OCI-LY1 (cell line): ENCODE measurements at regions not wholly inside any gene's neighbourhood (a gene's known extent, or its start where the extent isn't known, plus 50 kb on each side); places are given as distances from the start of the nearest gene placed in this dataset.

Experiments used
- H2AFZ ChIP-seq: fragments of 200-600 bp; sonication (generic), shearing (Covaris generic); 2 replicates; pipeline ENCODE4 v1.6.0; 2014; ENCODE audit warnings: antibody characterized with exemption, mild to moderate bottlenecking, low read length
- H3F3A ChIP-seq: fragments of 200-600 bp; sonication (generic), shearing (Covaris generic); 2 replicates; pipeline ENCODE4 v1.6.0; 2014; ENCODE audit warnings: mild to moderate bottlenecking, antibody characterized with exemption, low read length, moderate library complexity; ENCODE audit not compliant: insufficient read depth
- H3K27ac ChIP-seq: fragments of 200-600 bp; sonication (generic); 2 replicates; pipeline ENCODE4 v1.5.1; 2014; ENCODE audit warnings: low read length, mixed run types, mild to moderate bottlenecking, low read depth; ENCODE audit not compliant: poor library complexity, severe bottlenecking
- H3K27me3 ChIP-seq: fragments of 200-600 bp; sonication (generic); 2 replicates; pipeline ENCODE4 v1.6.0; 2014; ENCODE audit warnings: antibody characterized with exemption, mild to moderate bottlenecking, low read length, moderate library complexity; ENCODE audit not compliant: insufficient read depth
- H3K36me3 ChIP-seq: fragments of 200-600 bp; sonication (generic); 2 replicates; pipeline ENCODE4 v1.6.1; 2014; ENCODE audit warnings: mild to moderate bottlenecking, antibody characterized with exemption, low read length, moderate library complexity, mixed read lengths; ENCODE audit not compliant: insufficient read depth
- H3K4me1 ChIP-seq: fragments of 200-600 bp; sonication (generic); 2 replicates; pipeline ENCODE4 v1.5.1; 2014; ENCODE audit warnings: mild to moderate bottlenecking, low read length, moderate library complexity; ENCODE audit not compliant: insufficient read depth, severe bottlenecking
- H3K4me2 ChIP-seq: fragments of 200-600 bp; sonication (generic), shearing (Covaris generic); 2 replicates; pipeline ENCODE4 v1.6.1; 2014; ENCODE audit warnings: low read length
- H3K4me3 ChIP-seq: fragments of 200-600 bp; sonication (generic); 2 replicates; pipeline ENCODE4 v1.5.1; 2014; ENCODE audit warnings: low read length, low read depth, mild to moderate bottlenecking, mixed read lengths; ENCODE audit not compliant: poor library complexity, severe bottlenecking
- H3K79me2 ChIP-seq: fragments of 200-600 bp; shearing (Covaris generic); 2 replicates; pipeline ENCODE4 v1.6.1; 2016; ENCODE audit warnings: mixed run types, low read length, mixed read lengths; ENCODE audit not compliant: insufficient read depth
- H3K9ac ChIP-seq: fragments of 200-600 bp; sonication (generic), shearing (Covaris generic); 2 replicates; pipeline ENCODE4 v1.6.1; 2014; ENCODE audit warnings: mild to moderate bottlenecking, low read length, mixed read lengths
- H3K9me2 ChIP-seq: fragments of 200-600 bp; sonication (generic), shearing (Covaris generic); 2 replicates; pipeline ENCODE4 v1.6.1; 2014; ENCODE audit warnings: low read depth, mild to moderate bottlenecking, low read length, mixed read lengths
- H3K9me3 ChIP-seq: fragments of 200-600 bp; shearing (Covaris generic); 2 replicates; pipeline ENCODE4 v1.6.1; 2014; ENCODE audit warnings: low read length, mixed read lengths
- H4K20me1 ChIP-seq: fragments of 200-600 bp; sonication (generic), shearing (Covaris generic); 2 replicates; pipeline ENCODE4 v1.6.0; 2016; ENCODE audit warnings: mild to moderate bottlenecking, low read length; ENCODE audit not compliant: insufficient read depth
- EZH2 ChIP-seq: fragments of 200-600 bp; sonication (generic), shearing (Covaris generic); IDR thresholded peaks from 2 replicates; pipeline ENCODE4 v1.8.0; 2017; ENCODE audit warnings: borderline replicate concordance, mixed run types, mild to moderate bottlenecking, antibody characterized with exemption, low read length, moderate library complexity, mixed read lengths
- TF ChIP-seq, protein P1 (sequence below): fragments of 200-600 bp; sonication (generic), shearing (Covaris generic); IDR thresholded peaks from 2 replicates; pipeline ENCODE4 v1.5.1; 2017; ENCODE audit warnings: mild to moderate bottlenecking, antibody characterized with exemption, low read length, moderate library complexity, mixed read lengths

DNA sequence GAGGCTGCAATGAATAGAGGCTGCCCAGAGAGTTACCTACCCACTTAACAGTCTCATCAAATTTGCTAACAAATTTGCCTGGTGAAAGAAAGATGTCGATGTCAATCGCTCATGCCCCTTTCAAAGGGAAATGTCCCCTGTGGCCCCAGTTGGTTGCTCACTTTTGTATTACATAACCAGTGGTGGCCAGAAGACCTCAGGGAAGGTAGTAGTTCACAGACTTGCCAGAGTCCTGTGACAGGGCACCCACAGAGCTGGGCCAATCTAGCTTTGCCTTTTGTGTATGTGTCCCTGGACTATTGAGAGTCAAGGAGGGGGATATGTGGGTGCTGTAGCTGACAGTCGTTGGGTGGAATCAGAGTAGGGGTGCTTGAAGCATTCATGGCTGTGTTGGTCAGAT lies 70.7 kb upstream of the CCN6 start:
- Histone ChIP-seq H3K4me1 (no peaks in the 10 kb centered on the region), H3K9me3 (no peaks in the 10 kb centered on the region), H2AFZ (no peak overlapping the region), H3K4me2 (no peak overlapping the region), H3K9me2 (no peaks in the 10 kb centered on the region), H3K4me3 (no peak overlapping the region), H3K27me3 (no peaks in the 10 kb centered on the region), H4K20me1 (no peaks in the 10 kb centered on the region), H3K36me3 (no peaks in the 10 kb centered on the region), H3K27ac (no peak overlapping the region), H3F3A (no peaks in the 10 kb centered on the region), H3K79me2 (no peaks in the 10 kb centered on the region), H3K9ac (no peak overlapping the region)
- no peak for TF ChIP-seq EZH2
- TF ChIP-seq, protein P1, sequence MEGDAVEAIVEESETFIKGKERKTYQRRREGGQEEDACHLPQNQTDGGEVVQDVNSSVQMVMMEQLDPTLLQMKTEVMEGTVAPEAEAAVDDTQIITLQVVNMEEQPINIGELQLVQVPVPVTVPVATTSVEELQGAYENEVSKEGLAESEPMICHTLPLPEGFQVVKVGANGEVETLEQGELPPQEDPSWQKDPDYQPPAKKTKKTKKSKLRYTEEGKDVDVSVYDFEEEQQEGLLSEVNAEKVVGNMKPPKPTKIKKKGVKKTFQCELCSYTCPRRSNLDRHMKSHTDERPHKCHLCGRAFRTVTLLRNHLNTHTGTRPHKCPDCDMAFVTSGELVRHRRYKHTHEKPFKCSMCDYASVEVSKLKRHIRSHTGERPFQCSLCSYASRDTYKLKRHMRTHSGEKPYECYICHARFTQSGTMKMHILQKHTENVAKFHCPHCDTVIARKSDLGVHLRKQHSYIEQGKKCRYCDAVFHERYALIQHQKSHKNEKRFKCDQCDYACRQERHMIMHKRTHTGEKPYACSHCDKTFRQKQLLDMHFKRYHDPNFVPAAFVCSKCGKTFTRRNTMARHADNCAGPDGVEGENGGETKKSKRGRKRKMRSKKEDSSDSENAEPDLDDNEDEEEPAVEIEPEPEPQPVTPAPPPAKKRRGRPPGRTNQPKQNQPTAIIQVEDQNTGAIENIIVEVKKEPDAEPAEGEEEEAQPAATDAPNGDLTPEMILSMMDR: no peak

DNA sequence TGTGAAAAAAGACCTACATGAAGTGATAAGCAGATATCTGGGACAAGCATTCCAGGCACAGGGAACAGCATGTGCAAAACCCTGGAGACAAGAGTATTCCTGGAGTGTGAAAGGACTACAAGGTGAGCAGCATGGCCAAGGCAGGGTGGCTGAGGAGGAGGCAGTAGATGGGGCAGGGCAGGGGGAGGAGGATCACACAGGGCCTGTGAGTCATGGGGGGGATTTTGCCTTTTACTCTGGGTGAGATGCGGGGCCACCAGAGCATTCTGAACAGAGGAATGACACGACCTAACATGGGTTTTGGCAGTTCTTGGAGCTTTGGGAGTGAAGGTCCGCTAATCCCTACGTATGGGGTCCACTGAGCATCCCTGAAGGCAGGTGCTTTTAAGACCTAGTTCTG lies 69.8 kb upstream of the CCN6 start:
- Histone ChIP-seq H3K4me2 (no peak overlapping the region), H3K27ac (no peak overlapping the region), H3K4me3 (no peak overlapping the region), H3K9me2 (no peaks in the 10 kb centered on the region), H4K20me1 (no peaks in the 10 kb centered on the region), H3K36me3 (no peaks in the 10 kb centered on the region), H3K9ac (no peak overlapping the region), H3K27me3 (no peaks in the 10 kb centered on the region), H3F3A (no peaks in the 10 kb centered on the region), H3K79me2 (no peaks in the 10 kb centered on the region), H3K9me3 (no peaks in the 10 kb centered on the region), H2AFZ (no peak overlapping the region), H3K4me1 (no peaks in the 10 kb centered on the region)
- no peak for TF ChIP-seq EZH2
- TF ChIP-seq, protein P1: no peak

DNA sequence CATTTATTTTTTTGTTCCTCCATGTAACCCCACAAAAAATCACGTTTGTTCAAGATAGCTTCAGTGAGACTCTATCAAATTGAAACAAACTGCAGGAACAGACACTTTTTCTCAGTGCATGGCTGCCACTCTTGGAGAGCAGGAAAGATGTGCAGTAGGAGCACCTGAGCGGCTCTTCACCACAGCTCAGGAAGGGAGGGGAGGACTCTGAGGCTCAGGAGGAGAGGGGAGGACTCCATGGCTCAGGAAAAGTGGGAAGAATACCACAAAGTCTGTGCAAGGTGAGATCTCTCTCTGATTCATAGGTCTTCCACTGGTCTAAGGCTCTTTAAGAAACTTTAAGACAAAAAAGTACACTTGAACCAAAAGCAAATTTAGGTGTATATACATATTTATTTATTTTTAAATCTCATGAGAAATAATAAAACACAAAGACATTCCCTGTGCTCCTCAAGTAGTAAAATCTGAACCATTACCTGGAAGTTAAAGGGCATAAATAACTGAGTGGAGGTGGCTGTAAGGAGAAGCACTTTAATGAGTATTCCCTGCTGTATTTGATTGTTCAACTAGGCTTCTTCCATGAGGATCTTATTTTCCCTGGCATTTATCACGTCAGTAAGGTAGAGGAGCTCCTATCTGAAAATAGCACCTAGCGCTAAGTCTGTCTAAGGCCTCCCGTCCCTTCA lies 69.2 kb upstream of the CCN6 start:
- no peak overlapping the region for H3K4me2 ChIP-seq
- H2AFZ ChIP-seq: no peak overlapping the region
- no peak for TF ChIP-seq EZH2
- TF ChIP-seq, protein P1: no peak
- no peaks in the 10 kb centered on the region for H3K79me2 ChIP-seq
- H3K9me3 ChIP-seq: no peaks in the 10 kb centered on the region
- H4K20me1 ChIP-seq: no peaks in the 10 kb centered on the region
- no peaks in the 10 kb centered on the region for H3K27me3 ChIP-seq
- H3K4me1 ChIP-seq: no peaks in the 10 kb centered on the region
- no peak overlapping the region for H3K27ac ChIP-seq
- H3K4me3 ChIP-seq: no peak overlapping the region
- H3K9me2 ChIP-seq: no peaks in the 10 kb centered on the region
- H3K36me3 ChIP-seq: no peaks in the 10 kb centered on the region
- H3F3A ChIP-seq: no peaks in the 10 kb centered on the region
- H3K9ac ChIP-seq: no peak overlapping the region
